GM10266 (cell line): ENCODE measurements at regions not wholly inside any gene's neighbourhood (a gene's known extent, or its start where the extent isn't known, plus 50 kb on each side); places are given as distances from the start of the nearest gene placed in this dataset.

Experiments used
- DNase-seq: peaks from one replicate; pipeline ENCODE4 v3.0.0; 2012; ENCODE audit errors: extremely low spot score
- CTCF ChIP-seq: IDR thresholded peaks from 2 replicates; pipeline ENCODE4 v1.5.1; 2012; ENCODE audit warnings: mild to moderate bottlenecking, low read depth; ENCODE audit not compliant: control insufficient read depth, insufficient read depth; ENCODE audit errors: missing control alignments

- DNase-seq, result no peak
- TF ChIP-seq CTCF, result no peak
These were observed 1496.4 kb downstream of the MRPL39 start for GRCh38 chr21:24110846-24111245.

- TF ChIP-seq CTCF, result no peak
- DNase-seq, result no peak
These were observed 1510.1 kb downstream of the MRPL39 start for GRCh38 chr21:24097181-24097580.

- no peak for TF ChIP-seq CTCF
- DNase-seq, result no peak
These were observed 1510.6 kb downstream of the MRPL39 start for GRCh38 chr21:24096651-24097050.

- TF ChIP-seq CTCF, result no peak
- DNase-seq, result no peak
These were observed 1514.2 kb downstream of the MRPL39 start for GRCh38 chr21:24093032-24093431.

- TF ChIP-seq CTCF, result no peak
- DNase-seq, result no peak
These were observed 1531.1 kb downstream of the MRPL39 start for GRCh38 chr21:24076179-24076578.

GRCh38 chr21:24055696-24056095, 1551.6 kb downstream of the MRPL39 start:
- no peak for TF ChIP-seq CTCF
- no peak for DNase-seq

- TF ChIP-seq CTCF, result no peak
- no peak for DNase-seq
These were observed 1557.0 kb downstream of the MRPL39 start for GRCh38 chr21:24050231-24050630.
